ENCODE measurements at regions not wholly inside any gene's neighbourhood (a gene's known extent, or its start where the extent isn't known, plus 50 kb on each side); places are given as distances from the start of the nearest gene placed in this dataset.
"Not testable (repeated sequence)": the region's sequence is repeated elsewhere in the genome, so short reads cannot be mapped to it uniquely, and the experiment has no call there.

- DNase-seq (ENCODE audit: low read depth in 2 of 2) = no peak
Measured at GRCh38 chr1:229004066-229004833, 266.7 kb upstream of the RAB4A start.

DNA sequence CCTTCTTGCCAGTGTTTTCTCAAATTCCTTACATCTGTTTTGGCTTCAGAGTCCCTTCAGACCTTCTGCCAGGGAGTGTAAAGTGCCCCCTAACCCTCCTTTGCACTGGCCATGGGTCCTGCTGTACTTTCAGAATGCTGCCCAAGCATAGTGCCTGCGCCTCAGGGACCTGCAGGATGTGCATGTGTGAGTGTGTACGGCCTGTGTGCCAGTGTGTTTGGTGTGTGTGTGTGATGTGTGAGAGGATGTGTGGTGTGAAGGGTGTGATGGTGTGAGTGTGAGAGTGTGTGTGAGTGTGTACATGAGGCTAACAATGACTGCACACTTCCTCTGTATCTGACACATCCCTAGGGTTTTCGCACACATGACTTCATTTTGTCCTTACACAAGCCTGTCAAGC is 265.8 kb upstream of the RAB4A start:
- DNase-seq (ENCODE audit: low read depth in 2 of 2) = no peak

DNA sequence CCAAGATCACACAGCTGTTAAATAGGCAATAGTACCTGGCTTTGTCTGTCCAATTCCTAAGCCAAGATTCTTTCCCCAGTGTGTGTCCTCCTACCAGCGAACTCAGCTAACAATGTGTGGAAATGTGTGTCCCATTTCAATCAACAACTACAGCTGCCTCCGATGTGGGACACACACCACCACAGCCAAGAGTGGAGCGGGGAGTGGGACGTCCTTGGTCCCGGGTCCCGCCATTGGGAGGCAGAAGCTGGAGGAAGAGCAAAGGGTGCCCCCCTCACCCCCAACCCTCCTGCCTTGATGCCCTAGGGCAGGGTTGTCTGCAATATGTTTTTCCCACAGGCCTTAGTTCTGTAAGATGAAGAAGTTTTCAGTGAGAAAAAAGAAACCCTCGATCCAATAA is 265.4 kb upstream of the RAB4A start:
- no peak for DNase-seq (ENCODE audit: low read depth in 2 of 2)

DNA sequence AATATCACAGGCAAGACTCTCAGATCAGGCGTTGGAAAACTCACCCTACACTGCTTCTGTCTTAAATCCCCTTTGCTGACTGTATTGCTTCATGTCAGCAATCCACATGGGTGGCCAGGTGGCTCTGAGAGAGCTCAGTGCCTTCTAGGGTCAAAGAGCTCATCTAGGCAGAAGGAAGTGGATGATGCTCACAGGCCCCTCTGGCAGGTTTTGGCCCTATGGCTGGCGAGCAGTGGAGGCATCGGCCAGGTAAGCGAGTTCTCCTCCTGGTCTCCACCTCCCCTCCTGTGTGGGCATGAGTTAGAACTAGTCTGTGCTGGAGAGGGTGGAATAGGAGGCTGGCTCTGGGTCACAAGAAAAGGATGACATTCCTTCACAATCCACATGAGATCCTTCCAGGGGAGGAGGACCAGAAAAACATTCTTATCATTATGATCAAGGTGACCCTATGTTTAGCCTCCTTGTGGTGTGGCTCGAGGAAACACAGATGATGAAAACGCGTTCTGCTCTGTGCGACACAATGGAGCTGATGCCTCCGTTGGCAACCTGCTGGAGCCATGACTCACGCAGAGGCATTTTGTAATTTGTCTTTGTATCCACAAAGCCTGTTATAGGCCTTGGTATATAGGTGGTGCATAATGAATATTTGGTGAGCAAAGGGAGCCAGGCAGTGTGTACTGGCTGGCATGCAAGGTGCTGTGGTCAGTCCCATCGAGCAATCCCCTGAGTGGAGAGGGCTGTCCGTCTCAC is 264.6 kb upstream of the RAB4A start:
- DNase-seq (ENCODE audit: low read depth in 2 of 2) = no peak

DNA sequence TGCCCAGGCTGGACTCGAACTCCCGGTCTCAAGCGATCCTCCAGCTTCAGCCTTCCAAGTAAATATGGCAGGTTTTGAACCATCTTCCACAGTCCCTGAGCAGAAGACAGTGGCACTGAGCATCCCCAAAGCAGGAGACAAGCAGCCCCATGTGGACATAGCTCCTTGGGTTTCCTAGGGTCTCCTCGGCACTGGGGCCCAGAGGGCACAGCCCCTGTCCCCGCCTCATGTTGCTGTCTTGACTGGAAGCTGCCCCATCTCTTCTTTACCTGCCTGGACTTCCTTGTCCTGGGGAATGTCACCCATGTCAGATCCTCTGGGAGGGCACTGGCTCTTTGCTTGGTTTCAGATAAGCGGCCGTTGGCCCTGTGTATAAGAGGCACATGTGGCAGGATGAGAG is 263.7 kb upstream of the RAB4A start:
- no peak for DNase-seq (ENCODE audit: low read depth in 2 of 2)

DNA sequence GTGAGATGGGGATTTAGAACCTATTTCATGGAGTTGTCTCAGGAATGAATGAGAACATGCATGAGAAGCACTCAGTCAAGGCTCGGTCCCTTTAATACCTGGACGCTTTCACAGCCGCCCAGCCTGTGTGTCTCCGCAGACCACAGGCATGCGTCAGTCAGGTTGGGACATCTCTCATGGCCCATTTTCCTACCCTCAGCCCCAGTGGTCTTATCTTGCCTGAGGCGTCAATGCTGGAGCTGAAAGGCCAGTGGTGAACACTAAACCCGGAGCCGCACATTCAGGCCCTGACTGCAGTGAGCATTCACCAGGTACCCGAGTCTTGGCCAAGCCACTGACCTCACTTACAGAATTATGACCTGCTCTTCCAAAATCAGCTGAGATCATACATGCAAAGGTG is 263.2 kb upstream of the RAB4A start:
- no peak for DNase-seq (ENCODE audit: low read depth in 2 of 2)

GRCh38 chr1:229008347-229008746 is 262.6 kb upstream of the RAB4A start:
- DNase-seq (ENCODE audit: low read depth in 2 of 2) = not testable (repeated sequence)

- DNase-seq (ENCODE audit: low read depth in 2 of 2) = no peak
Measured at GRCh38 chr1:229011022-229011421, 259.9 kb upstream of the RAB4A start.

DNA sequence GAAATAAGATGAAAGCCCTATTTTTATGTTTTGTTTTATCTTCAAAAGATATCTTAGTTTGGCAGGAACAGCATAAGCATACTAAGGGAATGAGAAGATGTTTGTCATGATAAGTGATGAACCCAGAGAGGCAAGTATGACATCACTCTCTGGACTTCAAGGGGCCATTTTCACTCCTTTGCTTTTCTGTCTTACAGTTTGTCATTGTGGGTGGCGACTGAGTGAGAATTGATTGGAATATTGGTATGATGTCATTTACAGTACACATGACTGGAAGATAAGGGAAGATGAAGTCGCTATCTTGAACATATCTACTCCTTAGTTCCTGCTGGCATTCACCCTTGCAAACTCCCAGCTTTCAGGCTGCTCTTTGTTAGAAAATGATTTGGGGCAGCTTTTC is 258.1 kb upstream of the RAB4A start:
- no peak for DNase-seq (ENCODE audit: low read depth in 2 of 2)

DNA sequence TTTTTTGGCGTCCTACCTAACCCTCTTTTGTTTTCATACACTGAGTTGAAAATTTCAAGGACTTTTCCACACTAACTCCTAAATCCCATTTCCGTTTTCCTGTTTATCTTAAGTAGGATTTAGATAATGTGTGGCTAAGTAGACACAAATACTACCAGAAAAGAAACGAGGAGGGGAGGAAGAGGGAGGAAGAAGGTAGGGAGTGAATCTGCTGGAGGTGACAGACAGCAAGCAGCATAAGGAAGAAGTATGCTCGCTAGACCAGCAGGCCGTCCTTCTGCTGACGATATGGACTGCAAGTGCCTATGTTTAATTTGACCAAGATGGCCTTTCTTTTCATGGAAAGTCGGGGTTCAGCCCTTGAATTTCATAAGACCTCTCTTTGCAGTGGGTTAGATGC is 256.9 kb upstream of the RAB4A start:
- no peak for DNase-seq (ENCODE audit: low read depth in 2 of 2)

GRCh38 chr1:229015806-229016205 is 255.1 kb upstream of the RAB4A start:
- DNase-seq (ENCODE audit: low read depth in 2 of 2) = no peak

GRCh38 chr1:229017091-229017490 is 253.8 kb upstream of the RAB4A start:
- DNase-seq (ENCODE audit: low read depth in 2 of 2) = no peak

DNA sequence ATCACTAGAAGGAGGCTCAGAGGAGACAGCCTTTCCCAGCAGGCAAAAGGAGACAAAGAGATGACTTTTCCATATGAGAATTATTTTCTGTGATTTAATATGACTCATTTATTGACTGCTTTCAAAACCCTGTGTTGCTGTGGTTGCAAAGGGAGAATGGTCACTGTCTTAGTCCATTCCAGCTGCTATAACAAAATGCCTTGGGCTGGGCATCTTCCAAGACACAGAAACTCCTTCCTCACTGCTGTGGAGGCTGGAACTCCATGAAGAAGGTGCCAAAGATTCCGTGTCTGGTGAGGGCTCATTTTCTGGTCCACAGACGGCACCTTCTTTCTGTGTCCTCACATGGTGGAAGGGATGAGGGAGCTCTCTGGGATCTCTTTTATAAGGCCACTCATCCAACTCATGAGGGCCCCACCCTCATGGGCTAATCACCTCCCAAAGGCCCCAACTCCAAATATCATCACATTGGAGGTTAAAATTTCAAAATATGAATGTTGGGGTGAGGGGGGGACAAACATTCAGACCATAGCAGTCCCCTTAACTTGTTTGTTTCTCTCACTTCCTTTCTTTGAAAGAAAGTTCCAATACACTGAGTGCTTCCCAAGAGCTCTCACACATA is 252.1 kb upstream of the RAB4A start:
- DNase-seq (ENCODE audit: low read depth in 2 of 2) = no peak

DNA sequence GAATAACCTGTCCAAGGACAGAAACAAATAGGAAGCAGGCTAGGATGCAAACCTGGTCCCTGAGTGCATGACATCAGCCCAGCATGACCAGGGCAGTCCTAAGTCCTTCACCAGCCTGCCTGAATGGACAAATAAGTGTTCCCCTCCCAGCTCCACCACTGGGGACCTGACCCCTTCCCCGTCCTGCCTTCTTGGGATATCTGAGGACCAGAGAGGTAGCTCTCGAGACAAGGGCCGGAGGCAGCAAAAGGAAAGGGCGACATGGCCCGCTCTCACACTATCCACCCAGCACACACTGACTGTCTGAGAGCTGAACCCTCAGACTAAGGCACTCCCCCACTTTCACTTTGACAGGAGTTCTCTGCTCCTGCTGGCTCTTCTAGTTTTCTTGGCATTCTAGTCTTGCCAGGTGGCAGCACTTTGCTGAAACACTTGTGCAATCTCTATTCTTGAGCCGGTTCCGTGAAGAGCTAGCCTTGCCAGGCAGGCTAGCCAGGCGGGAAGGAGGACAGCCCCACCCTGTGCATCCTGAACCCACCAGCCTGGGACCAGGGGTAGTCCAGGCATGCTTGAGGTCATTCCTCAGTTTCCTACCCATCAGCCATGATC is 251.1 kb upstream of the RAB4A start:
- no peak for DNase-seq (ENCODE audit: low read depth in 2 of 2)

DNA sequence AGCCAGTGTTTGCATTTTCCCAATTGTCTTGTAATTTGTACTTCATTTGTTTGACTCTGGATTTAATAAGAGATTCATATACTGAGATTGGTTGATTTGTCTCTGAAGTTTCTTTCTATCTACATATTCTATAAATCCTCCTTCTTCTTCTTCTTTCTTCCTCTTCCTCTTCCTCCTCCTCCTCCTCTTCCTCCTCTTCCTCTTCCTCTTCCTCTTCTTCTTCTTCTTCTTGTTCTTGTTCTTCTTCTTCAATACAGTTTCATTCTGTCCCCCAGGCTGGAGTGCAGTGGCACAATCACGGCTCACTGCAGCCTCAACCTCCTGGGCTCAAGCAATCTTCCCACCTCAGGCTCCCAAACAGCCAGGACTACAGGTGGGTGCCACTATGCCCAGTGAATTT is 249.9 kb upstream of the RAB4A start:
- DNase-seq (ENCODE audit: low read depth in 2 of 2) = not testable (repeated sequence)

DNA sequence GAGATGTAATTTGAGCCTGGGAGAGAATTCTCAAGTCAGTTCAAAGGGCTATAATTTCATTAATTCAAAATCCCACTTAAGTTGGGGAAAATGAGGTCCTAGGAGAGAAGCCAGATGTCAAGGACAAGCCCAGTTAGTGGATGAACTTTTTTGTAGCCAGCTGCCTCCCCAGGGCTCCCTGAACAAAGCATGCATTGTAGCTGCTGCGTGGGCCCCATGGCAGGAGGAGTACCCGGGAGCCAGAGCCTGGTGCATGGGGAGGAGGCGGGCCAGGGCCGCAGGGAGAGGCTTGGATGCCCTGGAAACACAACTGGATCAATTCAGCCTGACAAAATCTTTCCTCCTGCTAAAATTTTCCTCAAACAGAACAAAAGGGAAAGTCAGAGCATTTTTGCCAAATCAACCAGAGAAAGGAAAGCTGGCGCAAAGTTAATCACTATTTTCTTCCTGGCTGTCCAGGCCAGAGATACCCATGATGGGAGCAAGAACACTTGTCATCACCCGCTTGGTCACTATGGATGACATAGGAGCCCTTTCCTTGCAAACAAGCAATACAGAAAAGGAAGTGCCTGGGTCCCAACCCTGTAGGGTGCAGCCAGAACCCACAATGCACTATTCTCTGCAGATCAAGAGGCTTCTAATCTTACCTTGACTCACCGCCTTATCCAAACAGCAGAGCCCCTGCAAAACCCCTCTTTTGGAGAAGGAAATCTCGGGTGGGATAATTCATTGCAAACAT is 248.1 kb upstream of the RAB4A start:
- DNase-seq (ENCODE audit: low read depth in 2 of 2) = no peak

- DNase-seq (ENCODE audit: low read depth in 2 of 2) = no peak
Measured at GRCh38 chr1:229023651-229024300, 247.1 kb upstream of the RAB4A start.

GRCh38 chr1:229024528-229025130 is 246.3 kb upstream of the RAB4A start:
- peak; percentile 48 to 81 for DNase-seq (ENCODE audit: low read depth in 2 of 2)

DNA sequence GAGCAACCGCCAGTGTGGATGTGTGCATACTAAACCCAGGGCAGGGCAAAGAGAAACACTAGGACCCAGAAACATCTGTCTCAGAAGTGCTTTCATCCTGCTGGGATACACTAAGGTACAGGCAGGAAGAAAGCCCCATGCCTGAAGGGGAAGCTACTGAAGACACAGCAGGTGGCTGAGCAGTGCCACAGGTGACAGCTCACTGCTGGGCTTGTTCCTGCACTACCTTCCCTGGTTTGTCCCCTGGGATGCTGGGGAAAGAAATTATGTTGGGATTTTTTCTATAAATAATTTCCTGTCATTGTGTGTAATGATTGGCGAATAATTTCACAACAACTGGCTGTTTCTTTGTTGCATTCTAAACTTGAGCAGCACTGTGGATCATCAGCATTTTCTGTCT is 245.3 kb upstream of the RAB4A start:
- peak; percentile 8 to 17 for DNase-seq (ENCODE audit: low read depth in 2 of 2)

DNA sequence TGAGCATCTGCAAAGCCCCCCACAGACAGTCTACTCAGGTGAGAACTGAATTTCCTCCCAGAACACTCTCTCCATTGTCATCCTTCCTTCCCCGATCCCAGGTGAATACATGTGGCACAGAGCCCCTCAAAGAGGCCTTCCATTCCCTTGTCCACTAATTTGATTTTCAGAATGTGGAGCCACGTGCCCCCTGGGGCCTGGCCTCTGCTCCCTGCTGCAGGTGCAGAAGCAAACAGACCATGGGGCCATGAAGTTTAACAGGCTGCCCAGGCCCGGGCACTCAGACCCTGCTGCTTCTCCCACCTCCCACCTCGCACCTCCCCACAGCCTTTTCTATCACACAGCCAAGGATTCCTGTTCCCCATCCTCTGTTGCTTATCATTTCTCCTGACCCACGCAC is 243.8 kb upstream of the RAB4A start:
- no peak for DNase-seq (ENCODE audit: low read depth in 2 of 2)

Data from dermis microvascular lymphatic vessel endothelial cell (primary cell).